Liver (tissue), 3 donors: ENCODE measurements at regions not wholly inside any gene's neighbourhood (a gene's known extent, or its start where the extent isn't known, plus 50 kb on each side); places are given as distances from the start of the nearest gene placed in this dataset.

ENCODE experiments used
- ATF3 ChIP-seq: IDR thresholded peaks from 2 replicates; pipeline ENCODE4 v1.6.1; 2016; ENCODE audit warnings: antibody characterized with exemption
- CTCF ChIP-seq: fragments of 150-350 bp; IDR thresholded peaks from 2 replicates; pipeline ENCODE4 v1.5.1; 2017; ENCODE audit warnings: improper control_type of control experiment, low read depth, low read length; ENCODE audit not compliant: missing input control
- EGR1 ChIP-seq, 2 donors: IDR thresholded peaks; 2 replicates each; pipeline ENCODE4 v1.6.1; 2016 to 2018; ENCODE audit warnings: antibody characterized with exemption in 2 of 2, low read depth in 2 of 2
- GABPA ChIP-seq, 2 donors: IDR thresholded peaks in 1 of 2; conservative IDR thresholded peaks in 1 of 2; 2 replicates each; pipeline ENCODE4 v1.6.1; 2016; ENCODE audit warnings: antibody characterized with exemption in 2 of 2, mild to moderate bottlenecking in 1 of 2, moderate library complexity in 1 of 2
- JUND ChIP-seq, 2 donors: IDR thresholded peaks; 2 replicates each; pipeline ENCODE4 v1.6.1; 2016; ENCODE audit warnings: antibody characterized with exemption in 2 of 2
- MAX ChIP-seq: IDR thresholded peaks from 2 replicates; pipeline ENCODE4 v1.6.1; 2016; ENCODE audit warnings: antibody characterized with exemption
- RAD21 ChIP-seq, 2 donors: IDR thresholded peaks; 2 replicates each; pipeline ENCODE4 v1.6.1; 2016; ENCODE audit warnings: antibody characterized with exemption in 2 of 2, mild to moderate bottlenecking in 2 of 2
- REST ChIP-seq: IDR thresholded peaks from 2 replicates; pipeline ENCODE4 v1.6.1; 2016; ENCODE audit warnings: antibody characterized with exemption, mild to moderate bottlenecking
- RXRA ChIP-seq, 2 donors: IDR thresholded peaks; 2 replicates each; pipeline ENCODE4 v1.6.1; 2017 to 2018; ENCODE audit warnings: antibody characterized with exemption in 2 of 2, mild to moderate bottlenecking in 1 of 2
- SP1 ChIP-seq: IDR thresholded peaks from 2 replicates; pipeline ENCODE4 v1.6.1; 2018; ENCODE audit warnings: antibody characterized with exemption, mild to moderate bottlenecking
- ZBTB33 ChIP-seq: IDR thresholded peaks from 2 replicates; pipeline ENCODE4 v1.6.1; 2016; ENCODE audit warnings: antibody characterized with exemption
- donor health status: healthy.
- donor health status: healthy.

- no peak for TF ChIP-seq CTCF
- TF ChIP-seq ZBTB33 = no peak
- TF ChIP-seq GABPA (IDR thresholded peaks at IDR 0.05 in 1 of 2, conservative IDR thresholded peaks at IDR 0.05 in 1 of 2) = no peak
- no peak for TF ChIP-seq REST
- no peak for TF ChIP-seq JUND (IDR thresholded peaks at IDR 0.05)
- TF ChIP-seq MAX = no peak
- no peak for TF ChIP-seq SP1
- no peak for TF ChIP-seq ATF3
- TF ChIP-seq EGR1 (IDR thresholded peaks at IDR 0.05; ENCODE audit: low read depth in 2 of 2) = no peak
- TF ChIP-seq RXRA (IDR thresholded peaks at IDR 0.05) = no peak
- no peak for TF ChIP-seq RAD21 (IDR thresholded peaks at IDR 0.05)
Measured at GRCh38 chr18:44075038-44075437, 605.6 kb upstream of the SETBP1 start.
